Spleen (tissue), 11 donors: ENCODE measurements at regions not wholly inside any gene's neighbourhood (a gene's known extent, or its start where the extent isn't known, plus 50 kb on each side); places are given as distances from the start of the nearest gene placed in this dataset.
"Not testable (repeated sequence)": the region's sequence is repeated elsewhere in the genome, so short reads cannot be mapped to it uniquely, and the experiment has no call there.

Source experiments
- DNase-seq: peaks from one replicate; pipeline ENCODE4 v3.0.0-alpha.2; 2020
- H3K27ac ChIP-seq, 8 donors: fragments of 200-600 bp; sonication (generic) in 7 of 8; 1 replicate in 4 of 8; 2 replicates in 4 of 8; pipeline versions ENCODE4 v1.5.0 to v1.8.0; 2016 to 2021; ENCODE audit warnings: inconsistent platforms in 4 of 8, mild to moderate bottlenecking in 4 of 8, moderate library complexity in 1 of 8
- H3K27me3 ChIP-seq, 7 donors: fragments of 200-600 bp; sonication (generic) in 6 of 7; replicated peaks in 1 of 7; 1 replicate in 4 of 7; 2 replicates in 3 of 7; pipeline versions ENCODE4 v1.5.0 to v1.8.0; 2016 to 2021; ENCODE audit warnings: inconsistent platforms in 3 of 7, mild to moderate bottlenecking in 1 of 7
- H3K36me3 ChIP-seq, 6 donors: fragments of 200-600 bp; sonication (generic) in 5 of 6; 1 replicate in 4 of 6; 2 replicates in 2 of 6; pipeline versions ENCODE4 v1.5.0 to v1.8.0; 2016 to 2021; ENCODE audit warnings: inconsistent platforms in 2 of 6
- H3K4me1 ChIP-seq, 6 donors: fragments of 200-600 bp; sonication (generic) in 5 of 6; 1 replicate in 3 of 6; 2 replicates in 3 of 6; pipeline versions ENCODE4 v1.5.0 to v1.8.0; 2016 to 2021; ENCODE audit warnings: inconsistent platforms in 3 of 6
- H3K4me3 ChIP-seq, 8 donors: fragments of 200-600 bp; sonication (generic) in 7 of 8; 1 replicate in 4 of 8; 2 replicates in 4 of 8; pipeline versions ENCODE4 v1.5.0 to v1.8.0; 2016 to 2021; ENCODE audit warnings: inconsistent platforms in 4 of 8, mild to moderate bottlenecking in 4 of 8, moderate library complexity in 2 of 8
- H3K9me3 ChIP-seq, 8 donors: fragments of 200-600 bp; sonication (generic) in 7 of 8; 1 replicate in 4 of 8; 2 replicates in 4 of 8; pipeline versions ENCODE4 v1.5.0 to v1.8.0; 2016 to 2021; ENCODE audit warnings: inconsistent platforms in 4 of 8
- POLR2A ChIP-seq, 3 donors: fragments of 450-650 bp; IDR thresholded peaks; one replicate each; pipeline ENCODE4 v1.5.1; 2017; ENCODE audit warnings: antibody characterized with exemption in 3 of 3, mild to moderate bottlenecking in 1 of 3
- POLR2AphosphoS5 ChIP-seq, 3 donors: sonication (generic); formaldehyde crosslinking; IDR thresholded peaks; one replicate each; pipeline ENCODE4 v1.5.1; 2017; ENCODE audit warnings: antibody characterized with exemption in 3 of 3
- WGBS, 5 donors: extraction: QIAGEN DNeasy Blood & Tissue Kit in 3 of 5; methylation state at CpG; one replicate each; pipeline versions ENCODE4 v1.1.5 to v1.1.7; 2013 to 2018; 5-methylcytosine and 5-hydroxymethylcytosine counted together
- intact Hi-C: fragments of 100-400 bp; cut with DNase I; formaldehyde crosslinking; loops from one replicate; pipeline ENCODE4 v1.15.0; 2023; ENCODE audit warnings: low total_unique reads
- TF ChIP-seq, protein P1 (sequence below), 11 experiments: fragments of 200-600 bp in 7 of 11; fragments of 450-650 bp in 4 of 11; sonication (generic) in 4 of 11; IDR thresholded peaks in 8 of 11; conservative IDR thresholded peaks in 3 of 11; 1 replicate in 7 of 11; 2 replicates in 4 of 11; pipeline versions ENCODE4 v1.4.0 to v1.8.0; 2016 to 2021; ENCODE audit warnings: antibody characterized with exemption in 11 of 11, inconsistent platforms in 4 of 11, mild to moderate bottlenecking in 1 of 11
- donor health status: healthy with polysubstance abuse.
- donor health status: DM: no; HTN: no; CAD: no; lungs with moderate emphysema.
- donor health status: DM: no; HTN: no; CAD: no.
- donor health status: Bipolar disorder and iron deficiency.
- donor health status: healthy.
- donor health status: DM: no; HTN: no; CAD: no.
- donor health status: DM: yes; HTN: yes; CAD: no.

DNA sequence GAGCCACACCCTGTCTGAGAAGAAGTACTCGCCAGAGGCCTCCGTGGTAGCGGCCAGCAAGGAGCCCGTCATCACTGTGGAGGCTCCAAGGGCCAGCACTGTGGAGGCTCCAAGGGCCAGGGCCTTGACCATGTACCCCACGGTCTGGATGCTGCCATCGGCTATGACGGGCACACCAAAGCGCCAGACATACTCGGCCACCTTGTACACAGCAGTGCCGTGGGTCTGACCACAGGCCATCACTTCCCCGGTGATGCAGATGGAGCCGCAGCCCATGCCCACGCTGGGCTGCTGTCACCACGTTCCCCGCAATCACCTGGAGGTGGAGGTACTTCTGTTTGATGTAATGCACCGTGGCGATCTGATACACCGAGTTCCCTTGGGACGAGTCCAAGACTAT lies 377.7 kb upstream of the MAOA start:
- DNase-seq = no peak
- intact Hi-C loops = no loop called here
- 90 to 93% (median 92%) methylated on average over 7 to 19 of the region's 19 CpGs; no CpG with 5 or more reads in 1 of the 5 donors for WGBS, 5 donors

GRCh38 chrX:43279341-43279808 lies 376.7 kb upstream of the MAOA start:
- WGBS, 5 donors = 82 to 99% (median 91%) methylated on average over 18 to 38 of the region's 38 CpGs
- no peaks in the 10 kb centered on the region for H3K4me1 ChIP-seq
- DNase-seq = no peak

More for the DNA sequence above, 377.7 kb upstream of the MAOA start:
- TF ChIP-seq POLR2AphosphoS5 (IDR thresholded peaks at IDR 0.05) (no peak), POLR2A (IDR thresholded peaks at IDR 0.05) (no peak)
- TF ChIP-seq, protein P1, sequence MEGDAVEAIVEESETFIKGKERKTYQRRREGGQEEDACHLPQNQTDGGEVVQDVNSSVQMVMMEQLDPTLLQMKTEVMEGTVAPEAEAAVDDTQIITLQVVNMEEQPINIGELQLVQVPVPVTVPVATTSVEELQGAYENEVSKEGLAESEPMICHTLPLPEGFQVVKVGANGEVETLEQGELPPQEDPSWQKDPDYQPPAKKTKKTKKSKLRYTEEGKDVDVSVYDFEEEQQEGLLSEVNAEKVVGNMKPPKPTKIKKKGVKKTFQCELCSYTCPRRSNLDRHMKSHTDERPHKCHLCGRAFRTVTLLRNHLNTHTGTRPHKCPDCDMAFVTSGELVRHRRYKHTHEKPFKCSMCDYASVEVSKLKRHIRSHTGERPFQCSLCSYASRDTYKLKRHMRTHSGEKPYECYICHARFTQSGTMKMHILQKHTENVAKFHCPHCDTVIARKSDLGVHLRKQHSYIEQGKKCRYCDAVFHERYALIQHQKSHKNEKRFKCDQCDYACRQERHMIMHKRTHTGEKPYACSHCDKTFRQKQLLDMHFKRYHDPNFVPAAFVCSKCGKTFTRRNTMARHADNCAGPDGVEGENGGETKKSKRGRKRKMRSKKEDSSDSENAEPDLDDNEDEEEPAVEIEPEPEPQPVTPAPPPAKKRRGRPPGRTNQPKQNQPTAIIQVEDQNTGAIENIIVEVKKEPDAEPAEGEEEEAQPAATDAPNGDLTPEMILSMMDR (IDR thresholded peaks at IDR 0.05 in 8 of 11, conservative IDR thresholded peaks at IDR 0.05 in 3 of 11) = no peak
- H3K4me1 ChIP-seq = no peaks in the 10 kb centered on the region
- H3K4me3 ChIP-seq = no peak overlapping the region
- no peaks in the 10 kb centered on the region for H3K36me3 ChIP-seq
- H3K9me3 ChIP-seq = peaks cover 0 to 25% (median 1%) of the 10 kb centered on the region in 8 donors
- H3K27ac ChIP-seq = no peak overlapping the region
- no peaks in the 10 kb centered on the region for H3K27me3 ChIP-seq

DNA sequence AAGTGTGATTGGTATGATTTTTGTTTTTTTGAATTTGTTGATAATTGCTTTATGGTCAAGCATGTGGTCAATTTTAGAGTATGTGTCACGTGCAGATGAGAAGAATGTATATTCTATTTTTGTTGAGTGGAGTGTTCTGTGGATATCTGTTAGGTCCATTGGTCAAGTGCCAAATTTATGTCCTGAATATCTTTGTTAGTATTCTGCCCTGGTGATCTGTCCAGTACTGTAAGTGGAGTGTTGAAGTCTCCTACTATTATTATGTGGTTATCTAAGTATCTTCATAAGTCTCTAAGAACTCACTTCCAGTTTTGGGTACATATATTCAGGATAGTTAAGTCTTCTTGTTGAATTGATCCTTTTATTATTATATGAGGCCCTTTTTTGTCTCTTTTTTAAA lies 372.9 kb upstream of the MAOA start:
- intact Hi-C loops = no loop called here

More at GRCh38 chrX:43279341-43279808, 376.7 kb upstream of the MAOA start:
- Histone ChIP-seq H3K36me3 (no peaks in the 10 kb centered on the region), H3K9me3 (peaks cover 0 to 24% (median 1%) of the 10 kb centered on the region in 8 donors), H3K4me3 (no peak overlapping the region), H3K27ac (no peak overlapping the region), H3K27me3 (no peaks in the 10 kb centered on the region)
- TF ChIP-seq, protein P1 (IDR thresholded peaks at IDR 0.05 in 8 of 11, conservative IDR thresholded peaks at IDR 0.05 in 3 of 11) = no peak
- TF ChIP-seq POLR2AphosphoS5 (IDR thresholded peaks at IDR 0.05) = no peak
- TF ChIP-seq POLR2A (IDR thresholded peaks at IDR 0.05) = no peak
- intact Hi-C loops = no loop called here

DNA sequence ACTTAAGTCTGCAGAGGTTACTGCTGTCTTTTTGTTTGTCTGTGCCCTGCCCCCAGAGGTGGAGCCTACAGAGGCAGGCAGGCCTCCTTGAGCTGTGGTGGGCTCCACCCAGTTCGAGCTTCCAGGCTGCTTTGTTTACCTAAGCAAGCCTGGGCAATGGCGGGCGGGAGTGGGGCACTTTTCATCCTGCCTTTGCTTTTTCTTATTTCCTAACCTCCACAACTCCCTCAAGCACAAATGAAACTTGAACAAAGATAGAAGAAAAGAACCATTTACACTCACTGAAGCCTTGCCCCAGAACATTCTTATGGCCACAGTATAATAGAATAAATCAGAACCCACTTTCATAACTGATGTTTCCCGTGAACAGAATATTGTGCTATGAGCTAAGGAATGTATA lies 344.5 kb upstream of the MAOA start:
- DNase-seq, H3K27me3 ChIP-seq, H3K4me1 ChIP-seq, H3K27ac ChIP-seq, H3K4me3 ChIP-seq, H3K36me3 ChIP-seq, H3K9me3 ChIP-seq, intact Hi-C loops: not testable (repeated sequence)
- WGBS, 5 donors = 41 to 85% (median 77%) methylated on average over 3 to 4 of the region's 4 CpGs

More for the DNA sequence above, 372.9 kb upstream of the MAOA start:
- no peaks in the 10 kb centered on the region for H3K27me3 ChIP-seq
- DNase-seq = no peak
- no peak overlapping the region for H3K27ac ChIP-seq
- no peak overlapping the region for H3K4me3 ChIP-seq
- H3K4me1 ChIP-seq = no peaks in the 10 kb centered on the region
- TF ChIP-seq POLR2AphosphoS5 (IDR thresholded peaks at IDR 0.05) (no peak), POLR2A (IDR thresholded peaks at IDR 0.05) (no peak)
- TF ChIP-seq, protein P1 (IDR thresholded peaks at IDR 0.05 in 8 of 11, conservative IDR thresholded peaks at IDR 0.05 in 3 of 11) = no peak
- WGBS, 5 donors = 61 to 92% (median 74%) methylated on average over 1 of the region's 1 CpG
- H3K36me3 ChIP-seq = no peaks in the 10 kb centered on the region
- peaks cover 0 to 17% (median 0%) of the 10 kb centered on the region in 8 donors for H3K9me3 ChIP-seq

DNA sequence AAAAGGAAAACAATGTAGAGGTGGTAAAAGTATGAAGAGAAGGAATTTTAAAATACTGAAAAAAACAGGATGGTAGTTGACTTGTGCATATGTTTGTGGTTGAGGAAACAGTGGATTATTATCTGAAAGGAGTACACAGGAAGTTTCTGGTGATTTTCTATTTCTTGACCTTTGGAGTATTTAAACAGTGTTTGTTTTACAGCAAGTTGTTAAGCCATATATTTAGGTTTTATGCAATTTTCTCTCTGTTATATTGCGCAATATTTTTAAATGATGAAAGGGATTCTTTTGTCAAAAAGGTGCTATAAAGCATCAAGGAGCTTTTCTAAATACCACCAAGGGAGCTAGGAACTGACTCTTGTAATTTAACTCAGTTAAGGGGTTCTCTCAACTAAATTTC lies 343.1 kb upstream of the MAOA start:
- Histone ChIP-seq H3K27me3 (peaks cover 0 to 3% (median 0%) of the 10 kb centered on the region in 7 donors), H3K4me3 (no peak overlapping the region), H3K4me1 (no peaks in the 10 kb centered on the region), H3K36me3 (no peaks in the 10 kb centered on the region), H3K27ac (no peak overlapping the region), H3K9me3 (no peaks in the 10 kb centered on the region)
- intact Hi-C loops = no loop called here
- TF ChIP-seq, protein P1 (IDR thresholded peaks at IDR 0.05 in 8 of 11, conservative IDR thresholded peaks at IDR 0.05 in 3 of 11) = no peak
- TF ChIP-seq POLR2A (IDR thresholded peaks at IDR 0.05) = no peak
- no peak for TF ChIP-seq POLR2AphosphoS5 (IDR thresholded peaks at IDR 0.05)
- DNase-seq = no peak
- WGBS, 5 donors = 87 to 100% (median 94%) methylated on average over 1 of the region's 1 CpG
